ENCODE measurements at regions not wholly inside any gene's neighbourhood (a gene's known extent, or its start where the extent isn't known, plus 50 kb on each side); places are given as distances from the start of the nearest gene placed in this dataset.

DNA sequence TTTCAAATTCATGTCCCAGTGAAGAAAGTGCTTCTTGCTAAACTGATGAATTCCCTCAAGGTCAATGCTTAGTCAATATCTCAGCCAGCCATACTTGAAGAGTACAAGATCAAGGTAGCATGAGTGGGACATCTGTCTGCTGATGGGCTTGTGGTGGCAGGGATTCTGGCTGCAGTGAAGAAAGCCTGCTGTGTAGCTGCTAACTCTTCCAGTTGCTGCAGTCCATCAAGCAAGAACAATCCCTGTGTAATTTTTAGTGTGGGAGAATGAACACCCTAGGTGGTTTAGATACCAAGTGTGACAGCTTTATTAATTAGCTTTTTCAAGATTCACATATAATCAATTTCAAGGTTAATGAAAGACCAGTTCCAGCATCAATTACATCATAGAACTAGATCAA, 443.9 kb downstream of the TAF11L14 start:
- DNase-seq (ENCODE audit: low read depth, low spot score) (no peak), FAIRE-seq (no peak)
- H2AFZ ChIP-seq (ENCODE audit: control insufficient read depth, low read length), result no peak overlapping the region
- no peaks in the 10 kb centered on the region for H3K4me1 ChIP-seq (ENCODE audit: control insufficient read depth, extremely low read depth, insufficient read depth, low read length)
- TF ChIP-seq CTCF (optimal IDR thresholded peaks at IDR 0.05 in 1 of 3, IDR thresholded peaks at IDR 0.05 in 1 of 3, conservative IDR thresholded peaks at IDR 0.05 in 1 of 3; ENCODE audit: extremely low read depth in 1 of 3, insufficient read depth in 2 of 3, low read length in 3 of 3), result no peak
- TF ChIP-seq EZH2 (IDR thresholded peaks at IDR 0.05; ENCODE audit: low read length), result no peak
- no peak overlapping the region for H3K9ac ChIP-seq (ENCODE audit: control insufficient read depth, extremely low read depth, insufficient read depth, low read length)
- dilution Hi-C loops (cut with MboI; ENCODE audit: extremely low pct_ligation_motif_present, low sequenced_read_pairs), result no loop called here
- H3K27me3 ChIP-seq (ENCODE audit: control insufficient read depth, extremely low read depth, insufficient read depth, low read length), result no peaks in the 10 kb centered on the region
- H3K4me2 ChIP-seq (ENCODE audit: control insufficient read depth, extremely low read depth, insufficient read depth, low read depth, low read length), result no peak overlapping the region
- H3K9me1 ChIP-seq (ENCODE audit: control insufficient read depth, extremely low read depth, insufficient read depth, low read length), result no peaks in the 10 kb centered on the region
- no peaks in the 10 kb centered on the region for H3K36me3 ChIP-seq (ENCODE audit: control insufficient read depth in 2 of 2, extremely low read depth in 1 of 2, insufficient read depth in 2 of 2, low read length in 2 of 2)
- H3K4me3 ChIP-seq (ENCODE audit: control insufficient read depth in 2 of 3, extremely low read depth in 1 of 3, insufficient read depth in 2 of 3, low read depth in 1 of 3, low read length in 3 of 3), result no peak overlapping the region
- H3K9me3 ChIP-seq (ENCODE audit: control insufficient read depth, low read depth, low read length), result no peaks in the 10 kb centered on the region
- no peaks in the 10 kb centered on the region for H3K79me2 ChIP-seq (ENCODE audit: control insufficient read depth, insufficient read depth, low read length)
- no peak overlapping the region for H3K27ac ChIP-seq (ENCODE audit: control insufficient read depth, insufficient read depth, low read length)
- no peaks in the 10 kb centered on the region for H4K20me1 ChIP-seq (ENCODE audit: control insufficient read depth, extremely low read depth, insufficient read depth, low read length)

DNA sequence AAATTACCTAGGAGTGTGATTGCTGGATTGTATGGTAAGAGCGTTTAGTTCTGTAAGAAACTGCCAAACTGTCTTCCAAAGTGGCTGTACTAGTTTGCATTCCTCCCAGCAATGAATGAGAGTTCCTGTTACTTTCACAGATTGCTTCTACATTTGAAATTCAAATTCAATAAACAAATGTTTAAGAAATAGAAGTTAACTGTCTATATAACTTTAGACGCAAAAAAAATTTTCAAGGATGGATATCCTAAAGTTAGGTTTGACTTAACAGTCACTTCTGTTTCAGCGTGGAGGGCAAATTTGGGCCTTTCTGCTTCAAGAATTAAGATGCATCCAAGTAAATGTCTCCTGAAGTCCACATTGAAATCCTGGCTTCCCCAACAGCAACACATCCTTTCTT, 445.6 kb downstream of the TAF11L14 start:
- DNase-seq (ENCODE audit: low read depth, low spot score) (no peak), FAIRE-seq (no peak)
- Histone ChIP-seq H4K20me1 (ENCODE audit: control insufficient read depth, extremely low read depth, insufficient read depth, low read length) (no peaks in the 10 kb centered on the region), H3K4me1 (ENCODE audit: control insufficient read depth, extremely low read depth, insufficient read depth, low read length) (no peaks in the 10 kb centered on the region), H3K9ac (ENCODE audit: control insufficient read depth, extremely low read depth, insufficient read depth, low read length) (no peak overlapping the region), H3K27me3 (ENCODE audit: control insufficient read depth, extremely low read depth, insufficient read depth, low read length) (no peaks in the 10 kb centered on the region), H2AFZ (ENCODE audit: control insufficient read depth, low read length) (no peak overlapping the region), H3K9me3 (ENCODE audit: control insufficient read depth, low read depth, low read length) (no peaks in the 10 kb centered on the region), H3K4me3 (ENCODE audit: control insufficient read depth in 2 of 3, extremely low read depth in 1 of 3, insufficient read depth in 2 of 3, low read depth in 1 of 3, low read length in 3 of 3) (no peak overlapping the region), H3K27ac (ENCODE audit: control insufficient read depth, insufficient read depth, low read length) (no peak overlapping the region), H3K9me1 (ENCODE audit: control insufficient read depth, extremely low read depth, insufficient read depth, low read length) (no peaks in the 10 kb centered on the region), H3K4me2 (ENCODE audit: control insufficient read depth, extremely low read depth, insufficient read depth, low read depth, low read length) (no peak overlapping the region), H3K36me3 (ENCODE audit: control insufficient read depth in 2 of 2, extremely low read depth in 1 of 2, insufficient read depth in 2 of 2, low read length in 2 of 2) (no peaks in the 10 kb centered on the region), H3K79me2 (ENCODE audit: control insufficient read depth, insufficient read depth, low read length) (no peaks in the 10 kb centered on the region)
- dilution Hi-C loops (cut with MboI; ENCODE audit: extremely low pct_ligation_motif_present, low sequenced_read_pairs), result no loop called here
- TF ChIP-seq EZH2 (IDR thresholded peaks at IDR 0.05; ENCODE audit: low read length), result no peak
- no peak for TF ChIP-seq CTCF (optimal IDR thresholded peaks at IDR 0.05 in 1 of 3, IDR thresholded peaks at IDR 0.05 in 1 of 3, conservative IDR thresholded peaks at IDR 0.05 in 1 of 3; ENCODE audit: extremely low read depth in 1 of 3, insufficient read depth in 2 of 3, low read length in 3 of 3)
